SK-N-DZ (cell line): ENCODE measurements at regions not wholly inside any gene's neighbourhood (a gene's known extent, or its start where the extent isn't known, plus 50 kb on each side); places are given as distances from the start of the nearest gene placed in this dataset.

Experiments used
- DNase-seq: peaks from one replicate; pipeline ENCODE4 v3.0.0-alpha.2; 2015; ENCODE audit warnings: low spot score

DNA sequence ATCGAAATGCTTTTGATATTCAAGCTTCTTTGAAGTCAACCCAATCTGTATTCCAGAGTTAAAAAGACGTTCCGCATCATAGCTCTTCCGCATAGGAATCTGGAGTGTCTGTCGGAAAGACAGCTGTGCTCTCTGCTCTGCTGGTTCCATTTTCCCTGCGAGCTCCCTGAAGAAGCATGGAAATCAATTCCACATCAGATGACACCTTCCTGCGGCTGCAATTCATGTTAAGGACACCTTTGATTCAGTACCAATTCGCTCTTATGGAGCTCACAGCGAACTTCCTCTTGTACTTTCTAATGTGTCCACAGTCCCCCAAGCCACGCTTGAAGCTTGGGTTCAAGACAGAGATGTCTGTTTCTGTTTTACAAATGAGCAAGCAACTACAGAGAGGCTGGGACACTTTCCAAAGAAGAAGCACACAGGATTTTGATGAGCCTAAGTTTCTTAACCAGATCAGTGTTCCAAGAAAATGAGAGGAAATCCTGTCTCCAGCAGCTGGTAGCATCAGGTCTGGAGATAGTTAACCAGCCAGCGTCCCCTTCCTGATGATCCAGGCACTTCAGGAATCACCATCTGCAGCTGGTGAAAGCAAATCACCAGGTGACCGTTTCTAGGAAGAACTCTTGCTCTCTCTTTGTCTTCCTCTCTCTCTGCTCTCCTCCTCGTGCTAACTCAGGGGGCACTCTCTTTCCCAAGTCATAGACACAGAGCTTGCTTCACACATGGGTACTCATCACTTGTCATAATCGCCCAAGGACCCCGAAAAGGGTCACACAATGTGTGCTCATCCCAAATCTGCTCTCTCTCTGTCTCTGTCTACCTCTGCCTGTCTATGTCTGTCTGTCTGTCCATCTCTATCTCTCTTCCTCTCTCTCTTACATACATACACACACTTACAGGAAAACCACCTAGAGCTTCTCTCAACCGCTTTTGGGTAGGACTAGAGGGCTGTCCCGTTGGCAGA, 281.8 kb downstream of the FAM43A start:
- DNase-seq, result no peak

DNA sequence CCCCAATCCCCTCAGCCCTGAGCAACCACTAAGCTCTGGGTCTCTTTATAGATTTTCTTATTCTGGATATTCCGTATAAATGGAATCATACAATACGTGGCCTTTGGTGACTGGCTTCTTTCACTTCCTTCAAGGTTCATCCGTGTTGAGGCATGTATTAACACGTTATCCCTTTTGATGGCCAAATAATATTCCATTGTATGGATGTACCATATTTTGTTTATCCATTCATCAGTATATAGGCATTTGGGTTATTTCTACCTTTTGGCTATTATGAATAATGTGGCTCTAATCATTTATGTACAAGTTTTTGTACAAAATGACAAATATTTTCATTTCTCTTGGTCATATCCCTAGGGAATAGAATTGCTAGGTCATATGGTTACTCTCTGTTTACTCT, 284.4 kb downstream of the FAM43A start:
- DNase-seq, result no peak

DNA sequence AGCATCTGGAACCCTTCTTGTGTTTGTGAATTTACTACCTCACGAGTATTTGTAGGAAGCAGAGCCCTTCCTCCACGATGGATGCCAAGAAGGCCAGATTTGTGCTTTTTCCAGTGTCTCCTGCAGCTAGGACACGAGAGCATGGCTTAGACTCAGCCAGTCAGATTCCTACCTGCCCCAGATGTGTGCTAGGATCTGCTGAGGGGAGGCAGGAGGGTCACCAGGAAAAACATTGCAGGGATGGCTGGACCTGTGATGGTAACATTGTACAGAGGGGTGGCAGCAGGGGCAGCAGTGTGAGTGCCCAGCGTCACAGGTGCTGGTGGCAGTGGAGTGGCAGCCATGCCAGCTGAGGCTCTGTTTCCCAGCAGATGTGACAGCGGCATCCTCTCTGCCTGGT, 285.3 kb downstream of the FAM43A start:
- DNase-seq, result no peak

DNA sequence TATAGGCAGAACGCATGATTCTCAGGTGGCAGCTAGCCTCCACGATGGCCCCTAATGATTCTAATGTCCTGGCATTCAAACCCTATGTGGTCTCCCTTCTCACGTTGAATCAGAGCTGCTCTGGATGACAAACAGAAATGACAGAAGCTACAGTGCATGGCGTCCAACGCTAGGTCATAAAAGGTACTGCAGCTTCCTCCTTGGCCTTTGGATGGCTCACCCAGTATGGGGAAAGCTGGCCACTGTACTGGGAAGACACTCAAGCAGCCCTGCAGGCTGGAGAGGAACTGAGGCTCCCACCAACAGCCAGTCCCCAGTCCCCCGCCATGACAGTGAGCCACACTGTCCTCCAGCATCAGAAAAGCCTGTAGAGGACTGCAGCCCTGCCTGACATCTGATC, 286.3 kb downstream of the FAM43A start:
- DNase-seq, result no peak

DNA sequence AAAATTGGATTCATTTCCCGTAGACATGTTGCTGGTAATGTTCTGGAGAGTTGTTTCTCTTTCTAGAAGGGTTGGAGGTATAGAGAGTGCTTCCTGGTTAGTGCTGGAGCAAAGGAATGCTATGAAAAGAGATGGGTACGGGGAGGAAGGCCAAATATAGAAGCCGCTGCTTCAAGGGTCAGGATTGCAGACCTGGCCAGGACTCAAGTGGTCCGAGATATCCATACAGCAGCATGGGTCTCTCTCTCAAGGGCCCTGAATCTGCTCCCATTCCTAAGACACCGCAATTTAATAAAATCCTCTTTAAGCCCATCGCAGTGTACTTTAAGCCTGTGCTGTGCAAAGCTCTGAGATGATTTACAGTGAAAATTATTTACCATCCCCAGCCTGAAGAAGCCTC, 287.0 kb downstream of the FAM43A start:
- DNase-seq, result no peak

DNA sequence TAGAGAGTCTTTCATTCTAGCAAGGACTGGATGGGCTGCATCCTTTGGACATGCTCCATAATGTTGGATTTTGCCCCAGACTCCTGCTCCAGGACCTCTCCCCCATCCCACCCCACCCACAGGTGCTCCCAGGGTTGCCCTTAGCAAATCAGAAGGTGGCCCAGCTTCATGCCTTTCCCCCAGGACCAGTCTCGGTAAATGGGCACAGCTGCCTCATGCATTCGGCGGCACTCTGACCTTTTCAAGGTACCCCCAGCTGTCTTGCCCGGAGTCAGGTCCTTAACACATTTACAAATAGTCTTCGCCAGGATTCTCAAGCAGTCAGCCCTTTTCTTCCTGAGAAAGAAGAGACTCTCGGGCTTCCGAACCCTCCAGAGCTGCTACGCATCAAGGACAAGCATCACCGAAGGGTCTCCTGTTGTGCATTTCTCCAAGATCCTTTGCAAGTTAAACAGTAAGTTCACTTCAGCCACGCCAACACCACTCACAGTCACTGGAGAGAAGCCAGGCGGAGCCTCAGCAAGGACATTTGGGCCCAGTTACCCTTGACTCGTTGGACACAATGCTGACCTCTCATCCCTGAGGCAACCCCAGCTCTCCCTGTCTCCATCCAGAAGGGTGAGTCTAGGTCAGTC, 287.8 kb downstream of the FAM43A start:
- DNase-seq, result no peak

DNA sequence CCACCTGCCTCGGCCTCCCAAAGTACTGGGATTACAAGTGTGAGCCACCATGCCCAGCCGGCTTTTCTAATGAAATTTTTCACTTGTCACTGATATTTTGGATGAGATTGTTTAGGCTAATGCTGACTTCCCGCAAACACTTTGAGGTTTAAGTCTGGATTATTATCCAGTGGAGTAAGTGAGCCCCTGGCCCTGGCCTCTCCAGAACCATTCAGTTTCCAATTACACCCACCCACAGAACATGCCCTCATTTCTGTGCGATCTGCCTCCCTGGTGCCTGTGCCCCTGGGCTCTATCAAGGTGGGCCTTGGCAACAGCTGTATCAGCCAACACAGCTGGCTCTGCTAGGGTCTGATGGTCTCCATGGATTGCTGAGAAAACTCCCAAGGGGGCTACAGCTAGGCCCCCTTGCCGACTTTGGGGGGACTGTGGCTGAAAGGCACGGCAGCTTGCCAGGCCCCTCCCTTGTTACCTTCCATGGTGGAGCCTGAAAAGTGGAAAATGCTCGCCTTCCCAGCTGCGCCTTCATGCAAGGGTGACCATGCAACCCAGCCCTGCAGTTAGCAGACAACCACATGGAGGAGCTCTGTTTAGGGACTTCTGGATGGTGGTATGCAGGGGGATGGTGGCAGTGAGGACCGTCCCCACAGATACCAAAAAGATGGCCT, 288.9 kb downstream of the FAM43A start:
- no peak for DNase-seq

DNA sequence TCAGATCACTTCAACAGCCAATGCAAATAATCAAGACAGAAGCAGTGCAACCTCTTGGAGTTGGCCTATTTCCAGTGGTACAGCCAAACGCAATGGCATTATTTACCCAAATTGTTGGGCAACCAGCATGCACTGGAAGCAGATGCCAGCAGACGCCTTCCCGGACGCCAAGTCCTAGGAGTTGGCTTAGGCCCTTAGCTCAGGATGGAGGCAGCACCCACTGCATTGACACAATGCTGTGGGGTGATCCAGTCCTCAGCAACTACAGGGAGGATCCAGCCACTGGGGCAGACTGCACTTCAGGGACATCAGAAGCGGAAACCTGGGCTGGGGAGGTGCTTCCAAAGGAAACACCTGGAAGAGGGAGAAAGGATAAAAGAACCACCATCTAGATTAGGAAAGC, 290.4 kb downstream of the FAM43A start:
- no peak for DNase-seq

DNA sequence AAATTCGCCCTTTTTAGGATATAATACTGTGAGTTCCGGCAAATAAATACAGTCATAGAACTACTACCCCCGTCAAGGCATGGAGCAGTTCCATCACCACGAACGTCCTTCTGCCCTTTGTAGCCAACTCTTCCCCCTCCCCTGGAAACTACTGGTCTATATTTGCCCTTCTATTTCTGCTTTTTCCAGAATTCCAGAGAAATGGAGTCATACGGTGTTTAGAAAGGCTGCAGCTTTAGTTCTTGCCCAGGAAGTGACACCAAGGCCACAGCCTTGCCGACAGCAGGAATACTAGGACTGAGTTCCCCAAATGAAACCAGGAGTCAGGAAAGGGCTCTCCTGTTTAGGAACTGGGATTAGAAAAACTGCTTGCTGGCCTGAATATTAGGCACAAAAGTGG, 291.2 kb downstream of the FAM43A start:
- DNase-seq, result no peak

DNA sequence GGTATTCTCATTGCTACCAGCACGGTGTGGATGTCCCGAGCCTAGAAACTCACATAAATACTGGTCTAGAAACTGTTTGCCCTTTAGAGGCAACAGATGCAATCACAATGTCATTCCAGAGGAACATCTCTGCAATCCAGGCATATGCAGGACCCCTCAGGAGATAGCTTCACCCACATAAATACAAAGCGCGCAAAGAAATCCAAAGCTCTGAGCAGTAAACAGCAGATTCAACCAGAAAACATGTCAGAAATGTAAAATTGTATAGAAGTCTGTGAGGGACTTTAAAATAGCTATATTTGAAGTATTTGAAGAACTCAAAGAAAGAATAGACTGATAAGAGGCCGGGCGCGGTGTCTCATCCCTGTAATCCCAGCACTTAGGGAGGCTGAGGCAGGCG, 291.7 kb downstream of the FAM43A start:
- DNase-seq, result no peak

DNA sequence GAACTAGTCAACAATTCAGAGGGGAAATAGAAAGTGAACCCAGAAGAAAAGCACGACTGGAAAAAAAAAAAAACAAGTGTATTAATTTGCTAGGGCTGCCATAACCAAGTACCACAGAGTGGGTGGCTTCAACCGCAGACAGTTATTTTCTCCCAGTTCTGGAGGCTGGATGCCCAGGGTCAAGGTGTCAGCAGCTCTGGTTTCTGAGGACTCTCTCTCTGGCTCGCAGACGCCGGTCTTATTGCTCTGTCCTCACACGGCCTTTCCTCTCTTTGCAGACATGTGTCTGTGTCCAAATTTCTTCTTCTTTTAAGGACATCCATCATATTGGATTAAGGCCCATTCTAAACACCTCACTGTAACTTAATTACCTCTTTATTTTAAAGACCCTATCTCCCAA, 291.8 kb downstream of the XXYLT1 start:
- DNase-seq, result no peak

DNA sequence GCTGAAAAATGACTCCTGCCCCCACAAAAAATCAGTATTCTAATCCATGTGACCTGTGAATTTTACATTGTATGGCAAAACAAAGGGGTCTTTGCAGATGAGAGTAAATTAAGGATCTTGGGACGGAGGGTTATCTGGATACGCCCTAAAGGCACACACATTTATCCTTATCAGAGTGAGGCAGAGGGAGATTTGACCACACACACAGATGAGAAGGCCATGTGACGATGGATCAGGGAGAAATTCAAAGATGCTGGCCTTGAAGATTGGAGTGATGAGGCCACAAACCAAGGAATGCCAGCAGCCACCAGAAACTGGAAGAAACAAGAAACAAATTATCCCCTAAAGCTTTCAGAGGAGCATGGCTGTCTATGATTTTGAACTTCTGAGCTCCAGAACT, 288.5 kb downstream of the XXYLT1 start:
- no peak for DNase-seq

DNA sequence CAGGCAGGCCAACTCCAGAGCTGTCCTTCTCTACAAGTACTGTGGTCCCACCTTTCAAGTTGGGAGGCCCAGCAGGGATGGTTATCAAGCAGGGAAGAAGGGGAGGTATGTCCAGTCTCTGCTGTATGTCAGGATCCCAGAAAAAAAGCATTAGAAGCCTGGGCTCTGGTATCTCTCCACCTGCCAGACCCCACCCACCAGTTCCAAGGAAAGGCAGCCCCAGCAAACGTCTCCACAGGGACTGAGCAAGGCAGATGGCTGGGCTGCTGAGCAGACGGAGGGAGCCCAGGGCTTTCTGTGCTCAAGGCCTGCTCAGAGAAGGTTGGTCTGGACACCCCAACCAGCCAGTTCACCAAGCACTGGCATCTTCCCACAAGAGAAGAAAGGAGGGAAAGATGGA, 287.8 kb downstream of the XXYLT1 start:
- peak; percentile 41 for DNase-seq

DNA sequence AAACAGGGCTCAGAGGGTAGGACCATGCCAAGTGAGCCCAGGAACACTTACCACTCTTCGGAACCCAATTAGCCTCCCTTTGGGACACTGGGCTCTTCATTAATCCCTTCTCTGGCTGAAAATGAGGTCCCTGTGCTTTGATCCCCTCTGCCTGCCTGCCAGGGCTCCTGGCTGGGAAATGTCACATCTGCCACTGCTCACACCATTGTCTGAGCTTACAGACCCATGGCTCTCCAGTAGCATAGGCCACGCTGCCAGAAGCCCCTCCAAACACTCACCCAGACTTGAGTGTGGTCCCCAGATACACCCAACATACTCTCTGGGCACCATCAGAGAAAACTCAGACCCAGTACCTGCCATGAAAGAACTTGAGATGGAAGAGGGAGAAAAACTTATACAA, 287.3 kb downstream of the XXYLT1 start:
- DNase-seq, result no peak

DNA sequence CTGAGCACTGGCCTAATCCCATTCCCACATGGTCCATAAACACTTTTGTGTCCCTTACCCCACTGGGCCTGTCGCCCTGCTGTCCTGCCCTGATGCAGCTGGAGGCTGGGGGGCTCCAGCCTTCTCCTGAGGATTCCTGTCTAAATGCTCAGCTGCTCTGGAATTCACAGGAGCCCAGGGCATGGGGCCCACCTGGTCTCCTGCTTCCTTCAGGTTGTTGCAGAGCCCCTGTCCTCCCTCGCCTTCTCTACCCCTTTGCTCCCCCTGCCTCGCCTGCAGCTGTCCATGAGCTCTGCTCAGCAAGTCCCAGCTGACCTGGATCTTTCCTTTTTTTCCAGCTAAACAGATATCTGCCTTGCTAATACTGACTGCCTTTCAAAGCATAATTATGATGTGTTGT, 286.9 kb downstream of the XXYLT1 start:
- DNase-seq, result no peak

DNA sequence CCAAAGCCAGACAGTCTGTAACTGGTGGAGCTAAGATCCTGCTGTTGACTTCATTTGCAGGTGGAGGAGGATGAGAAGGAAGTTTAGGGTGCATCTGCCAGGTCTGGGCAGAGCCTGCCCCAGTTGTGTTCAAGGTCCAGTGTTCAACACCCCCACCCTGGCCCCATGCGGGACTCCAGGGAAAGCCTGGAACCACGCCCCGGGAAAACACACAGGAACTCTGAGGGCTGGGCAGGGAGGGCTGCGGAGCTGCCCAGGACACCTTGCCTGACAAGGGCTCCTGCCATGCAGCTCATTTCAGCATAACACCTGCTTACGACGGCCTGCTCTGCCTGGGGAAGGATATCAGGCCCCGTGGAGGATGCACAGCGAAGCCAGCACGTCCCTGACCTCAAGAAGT, 286.3 kb downstream of the XXYLT1 start:
- no peak for DNase-seq

DNA sequence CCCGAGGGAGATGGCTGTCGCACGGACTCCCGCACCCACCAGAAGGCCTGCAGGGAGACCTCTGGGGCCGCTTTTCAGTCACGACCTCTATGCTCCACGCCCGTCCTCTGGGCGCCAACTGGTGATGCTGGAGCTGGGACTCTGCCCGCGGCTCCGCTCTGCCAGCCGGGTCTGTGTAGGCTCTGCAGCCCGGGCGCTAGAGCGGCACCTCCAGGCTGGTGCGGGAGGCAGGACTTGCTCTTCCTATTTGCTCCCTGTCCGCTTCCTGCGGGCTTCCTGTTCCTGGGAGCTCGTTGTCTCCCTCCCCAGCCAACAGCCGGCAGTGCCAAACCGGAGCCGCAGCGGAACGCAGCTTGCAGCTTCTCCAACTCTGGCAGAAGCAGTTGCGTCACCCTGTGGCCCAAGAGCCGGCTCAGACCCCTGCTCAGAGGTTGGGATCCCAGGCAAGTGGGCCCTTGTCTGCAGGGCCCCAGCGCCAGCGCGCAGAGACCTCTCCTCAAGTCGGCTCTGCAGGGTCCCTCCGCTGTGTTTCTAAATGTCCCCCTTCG, 285.9 kb downstream of the XXYLT1 start:
- DNase-seq, result no peak

DNA sequence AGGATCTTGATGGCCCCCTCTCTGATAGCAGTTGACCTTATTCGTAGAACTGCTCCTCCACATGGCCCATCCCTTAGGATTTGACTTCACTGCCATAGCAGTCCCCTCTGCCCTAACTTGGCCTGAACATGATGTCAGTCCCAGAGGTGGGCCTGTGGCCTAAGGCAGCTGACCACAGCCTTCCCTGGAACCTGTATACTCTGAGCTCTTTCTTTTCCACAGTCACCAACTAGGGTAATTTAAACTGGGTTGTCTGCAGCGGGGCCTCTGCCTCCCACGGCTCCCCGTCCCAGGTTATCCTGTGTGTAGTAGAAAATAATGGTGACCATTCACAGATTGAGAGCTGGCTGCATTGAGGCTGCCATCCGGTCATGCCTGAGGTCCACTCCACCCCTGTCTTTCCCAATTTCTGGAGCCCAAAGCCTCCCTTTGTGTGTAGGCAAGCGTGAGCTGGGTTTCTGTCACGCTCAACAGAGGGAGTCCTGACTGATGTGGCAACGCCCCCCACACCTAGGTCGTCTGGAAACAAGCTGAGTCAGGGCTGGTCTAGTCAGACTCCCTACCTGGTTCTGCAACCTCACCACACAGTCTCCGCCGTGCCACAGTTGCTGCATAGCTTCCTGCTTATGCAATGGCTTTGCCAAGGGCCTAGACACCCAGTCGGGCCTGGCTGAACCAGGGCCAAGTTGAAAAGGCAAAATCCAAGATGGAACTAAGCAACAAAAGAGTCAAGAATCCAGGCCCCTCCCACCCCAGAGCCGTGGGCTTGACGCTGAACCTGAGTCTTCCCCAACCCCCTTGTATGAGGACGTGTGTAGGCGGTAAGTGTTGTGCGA, 284.5 kb downstream of the XXYLT1 start:
- DNase-seq, result no peak

DNA sequence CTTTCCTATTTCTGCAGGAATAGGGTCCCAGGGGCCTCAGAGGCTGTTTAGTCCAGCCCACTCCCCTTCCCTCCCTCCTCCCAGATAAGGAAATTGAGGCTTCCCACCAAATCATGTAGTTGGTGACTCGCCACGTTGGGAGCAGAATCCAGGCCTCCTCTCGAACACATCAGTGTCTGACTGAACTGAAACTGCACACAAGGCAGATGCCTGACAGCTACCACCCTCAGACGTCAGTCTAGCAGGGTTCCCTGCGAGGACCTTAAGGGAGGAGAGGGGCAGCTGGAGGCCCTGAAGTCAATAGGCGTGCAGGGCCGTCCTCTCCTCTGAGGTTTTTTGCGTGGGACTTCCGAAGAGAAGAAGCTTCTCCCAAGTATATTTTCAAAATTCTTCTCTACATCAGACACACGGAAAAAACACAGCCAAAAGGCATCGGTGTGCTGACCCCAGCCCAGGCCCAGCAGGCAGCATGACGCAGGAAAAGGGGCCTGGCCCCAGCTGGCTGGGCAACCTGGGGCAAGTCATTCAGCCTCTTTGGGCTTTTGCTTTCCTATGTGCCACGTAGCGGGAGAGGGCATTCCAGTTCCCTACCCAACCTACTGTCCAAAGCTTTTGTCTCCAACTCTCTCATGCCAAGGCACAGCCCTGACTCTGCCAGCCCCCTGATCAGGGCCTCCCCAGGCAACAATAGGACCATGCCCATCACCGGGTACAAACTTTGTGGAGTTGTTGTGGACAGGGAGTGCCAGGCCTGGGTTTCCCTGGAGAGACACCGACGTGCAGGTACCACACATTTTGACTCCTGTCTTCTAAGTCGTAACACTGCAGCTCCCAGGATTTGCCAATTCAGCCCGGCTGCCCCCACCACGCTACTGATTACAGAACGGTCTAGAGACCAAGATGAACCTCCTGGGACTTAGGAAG, 283.1 kb downstream of the XXYLT1 start:
- DNase-seq, result no peak

DNA sequence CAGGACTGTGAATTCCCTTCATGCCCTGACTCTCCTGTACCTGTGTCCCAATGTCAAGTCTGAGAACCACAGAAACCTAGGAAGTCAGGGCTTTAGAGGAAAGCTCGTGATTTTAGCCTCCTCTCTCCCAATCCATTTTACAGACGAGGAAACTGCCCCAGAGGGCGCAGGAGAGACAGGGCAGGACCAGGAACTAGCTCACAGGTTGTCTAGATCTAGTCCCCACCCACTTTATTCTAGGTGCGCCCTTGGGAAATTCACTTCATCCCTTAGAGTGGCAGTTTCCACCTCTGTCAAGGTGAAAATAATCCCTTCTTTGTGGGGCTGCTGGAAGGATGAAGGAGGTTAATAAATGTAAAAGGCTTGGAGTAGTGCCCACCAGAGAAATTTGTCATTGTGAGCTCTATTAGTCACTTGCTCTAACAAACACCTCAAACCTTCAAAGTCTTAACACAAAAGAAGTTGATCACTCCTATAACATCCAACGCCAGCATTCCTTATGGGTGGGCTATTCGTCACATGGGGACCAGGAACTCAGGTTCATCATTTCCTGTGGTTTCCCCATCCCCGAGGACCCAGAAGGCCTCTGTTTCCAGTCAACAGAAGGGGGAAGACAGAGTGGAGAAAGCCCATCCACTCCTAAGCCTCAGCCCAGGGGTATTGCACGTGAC, 282.3 kb downstream of the XXYLT1 start:
- DNase-seq, result no peak
